GM12875 (cell line): ENCODE measurements at regions not wholly inside any gene's neighbourhood (a gene's known extent, or its start where the extent isn't known, plus 50 kb on each side); places are given as distances from the start of the nearest gene placed in this dataset.
"Not testable (repeated sequence)": the region's sequence is repeated elsewhere in the genome, so short reads cannot be mapped to it uniquely, and the experiment has no call there.

Experiments used
- H3K4me3 ChIP-seq: one replicate; pipeline ENCODE4 v1.5.1; 2011; ENCODE audit warnings: low read depth, low read length, control low read depth
- CTCF ChIP-seq: IDR thresholded peaks from 2 replicates; pipeline ENCODE4 v1.5.1; 2011; ENCODE audit warnings: low read depth, mild to moderate bottlenecking, control low read depth, inconsistent platforms, low read length, moderate library complexity, borderline replicate concordance; ENCODE audit not compliant: insufficient read depth

DNA sequence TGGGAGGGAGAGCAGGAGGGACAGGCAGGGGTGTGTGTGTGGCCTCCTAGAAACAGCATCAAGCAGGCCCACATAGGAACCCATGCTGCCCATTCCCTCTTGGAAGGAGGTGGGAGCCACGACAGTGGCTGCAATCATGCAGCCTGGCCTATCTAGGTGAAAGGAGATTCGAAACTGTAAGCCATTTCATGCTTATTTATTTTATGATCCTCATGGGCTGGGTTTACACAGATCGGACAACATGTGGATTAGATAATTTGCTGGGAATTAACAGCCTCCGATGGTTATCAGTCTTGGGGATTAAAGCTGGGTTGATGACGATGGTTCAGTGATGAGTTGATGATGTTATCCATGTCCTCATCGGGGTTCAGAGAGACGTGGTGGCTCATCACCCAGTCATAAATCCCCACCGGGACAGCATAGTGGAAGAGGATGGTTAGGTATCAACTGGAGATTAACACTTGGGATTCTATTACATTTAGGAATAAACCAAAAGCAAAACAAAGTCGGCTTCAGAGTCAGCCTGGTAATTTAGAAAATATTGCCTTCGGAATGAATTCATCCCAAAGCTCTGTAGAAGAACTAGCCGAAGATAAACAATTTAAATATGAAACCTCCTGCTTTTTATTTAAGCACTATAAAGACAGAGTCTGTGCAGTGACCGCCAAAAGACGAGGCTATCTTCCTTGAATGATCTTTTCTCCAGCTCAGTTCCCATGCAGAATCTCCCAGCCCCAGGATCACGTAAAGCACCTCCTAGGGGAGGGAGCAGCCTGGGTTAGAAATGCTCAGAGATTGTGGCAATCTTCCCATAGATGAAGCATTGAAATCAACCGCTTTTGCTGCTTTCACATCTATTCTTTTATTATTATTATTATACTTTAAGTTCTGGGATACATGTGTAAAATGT, 252.8 kb downstream of the FOXD2 start:
- no peak for TF ChIP-seq CTCF
- no peak overlapping the region for H3K4me3 ChIP-seq

GRCh38 chr1:47691293-47691692, 253.4 kb downstream of the FOXD2 start:
- not testable (repeated sequence) for H3K4me3 ChIP-seq

- TF ChIP-seq CTCF: no peak
- no peak overlapping the region for H3K4me3 ChIP-seq
Measured at GRCh38 chr1:47692196-47692595, 254.4 kb downstream of the FOXD2 start.

DNA sequence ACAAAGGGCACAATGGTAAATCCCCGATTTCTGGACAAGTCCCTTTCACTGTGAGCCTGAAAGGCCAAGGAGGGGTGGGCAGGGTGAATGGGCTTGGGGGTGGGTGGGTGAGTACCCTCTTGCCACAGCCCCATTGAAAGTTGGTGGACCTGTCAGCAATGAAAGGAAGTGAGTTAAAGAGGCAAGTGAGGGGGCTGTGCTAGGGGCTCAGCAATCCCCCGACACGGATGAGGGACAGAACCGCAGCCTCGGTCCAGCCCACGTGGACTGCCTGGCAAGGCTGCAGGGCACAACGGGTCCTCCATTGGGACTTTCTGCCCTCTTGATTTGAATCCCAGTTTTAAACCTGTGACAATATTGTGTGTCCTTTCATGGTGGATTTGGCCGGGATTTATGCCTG, 255.3 kb downstream of the FOXD2 start:
- no peak overlapping the region for H3K4me3 ChIP-seq
- TF ChIP-seq CTCF: no peak

DNA sequence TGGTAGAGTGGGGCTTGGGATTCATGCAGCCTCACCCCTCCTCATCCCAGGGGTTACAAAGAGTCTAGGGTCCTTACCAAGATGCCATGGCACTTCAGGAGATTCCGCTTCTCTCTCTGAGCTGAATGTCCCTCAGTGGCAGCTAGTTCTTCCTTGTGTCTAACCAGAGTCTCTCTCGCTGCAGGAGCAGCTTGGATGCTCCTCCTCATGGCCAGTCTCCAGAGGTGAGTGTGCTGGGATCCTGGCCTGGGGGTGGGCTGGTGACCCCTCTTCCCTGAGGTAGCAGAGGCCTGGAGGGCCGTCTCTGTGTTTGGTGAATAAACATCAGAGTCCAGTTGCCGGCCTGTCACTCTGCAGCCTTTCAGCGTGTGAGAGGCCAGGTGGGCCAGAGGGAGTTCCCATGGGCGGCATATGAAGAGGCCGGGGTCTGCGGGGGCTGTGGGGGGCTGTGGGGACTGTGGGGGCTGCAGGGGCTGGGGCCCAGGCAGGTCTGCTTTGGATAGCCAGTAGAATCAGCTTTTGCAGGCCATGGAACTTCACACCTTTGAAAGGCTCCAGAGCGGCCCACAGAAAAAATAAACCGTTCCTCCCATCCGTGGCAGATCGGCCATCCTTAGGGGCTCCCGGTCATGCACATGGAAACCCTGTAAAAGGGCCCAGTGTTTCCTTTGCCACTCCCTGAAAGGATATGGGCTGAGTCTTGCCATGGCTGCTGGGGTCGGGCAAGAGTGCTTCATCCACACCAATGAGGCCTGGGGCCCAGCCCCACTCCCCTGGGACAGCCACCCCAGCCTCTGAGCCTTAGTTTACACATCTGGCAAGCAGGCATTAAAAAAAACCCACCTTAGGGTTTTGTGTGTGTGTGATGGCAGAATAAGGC, 256.4 kb downstream of the FOXD2 start:
- TF ChIP-seq CTCF: no peak

DNA sequence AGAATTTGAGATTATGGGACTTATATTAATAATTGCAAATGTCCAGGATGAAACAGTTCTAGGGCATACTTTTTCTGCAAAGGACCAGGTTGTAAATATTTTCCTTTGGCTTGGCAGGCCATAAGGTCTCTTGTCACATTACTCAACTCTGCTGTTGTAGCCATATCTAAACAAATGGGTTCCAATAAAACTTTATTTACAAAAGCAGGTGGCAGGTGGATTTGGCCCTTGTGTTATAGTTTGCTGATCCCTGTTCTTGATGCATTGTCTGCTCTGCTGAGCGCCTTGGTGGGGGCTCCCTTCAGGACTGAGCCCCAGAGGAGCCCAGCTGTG, 258.5 kb downstream of the FOXD2 start:
- no peak for TF ChIP-seq CTCF
- H3K4me3 ChIP-seq: no peak overlapping the region

More for the DNA sequence above, 256.4 kb downstream of the FOXD2 start:
- H3K4me3 ChIP-seq: no peak overlapping the region

GRCh38 chr1:47696737-47697441, 259.0 kb downstream of the FOXD2 start:
- no peak overlapping the region for H3K4me3 ChIP-seq
- no peak for TF ChIP-seq CTCF
